Embryonic facial prominence (tissue), 1 donor: ENCODE measurements at regions not wholly inside any gene's neighbourhood (a gene's known extent, or its start where the extent isn't known, plus 50 kb on each side); places are given as distances from the start of the nearest gene placed in this dataset.

ENCODE experiments used
- DNase-seq: peaks from one replicate; pipeline ENCODE4 v3.0.0-alpha.2; 2016; ENCODE audit errors: extremely low spot score

- DNase-seq, result no peak
These were observed 98.7 kb upstream of the SLC4A4 start for GRCh38 chr4:71240094-71240493.

- no peak for DNase-seq
These were observed 97.1 kb upstream of the SLC4A4 start for GRCh38 chr4:71241501-71242288.

GRCh38 chr4:71243091-71243833 lies 95.6 kb upstream of the SLC4A4 start:
- DNase-seq, result no peak

GRCh38 chr4:71247706-71248105 lies 91.1 kb upstream of the SLC4A4 start:
- DNase-seq, result no peak

- no peak for DNase-seq
These were observed 87.6 kb upstream of the SLC4A4 start for GRCh38 chr4:71251261-71251660.

GRCh38 chr4:71253545-71253944 lies 85.3 kb upstream of the SLC4A4 start:
- no peak for DNase-seq

GRCh38 chr4:71254451-71255012 lies 84.3 kb upstream of the SLC4A4 start:
- no peak for DNase-seq

- no peak for DNase-seq
These were observed 82.8 kb upstream of the SLC4A4 start for GRCh38 chr4:71255976-71256375.

- no peak for DNase-seq
These were observed 81.1 kb upstream of the SLC4A4 start for GRCh38 chr4:71257761-71258160.

- DNase-seq, result no peak
These were observed 80.5 kb upstream of the SLC4A4 start for GRCh38 chr4:71258323-71258722.

- DNase-seq, result no peak
These were observed 79.5 kb upstream of the SLC4A4 start for GRCh38 chr4:71259280-71259679.

- no peak for DNase-seq
These were observed 78.9 kb upstream of the SLC4A4 start for GRCh38 chr4:71259911-71260331.

GRCh38 chr4:71260544-71260943 lies 78.3 kb upstream of the SLC4A4 start:
- DNase-seq, result no peak

GRCh38 chr4:71261001-71261400 lies 77.8 kb upstream of the SLC4A4 start:
- DNase-seq, result no peak

- DNase-seq, result no peak
These were observed 77.1 kb upstream of the SLC4A4 start for GRCh38 chr4:71261633-71262121.

GRCh38 chr4:71262161-71262560 lies 76.7 kb upstream of the SLC4A4 start:
- DNase-seq, result no peak

GRCh38 chr4:71266090-71266794 lies 72.6 kb upstream of the SLC4A4 start:
- DNase-seq, result no peak

- DNase-seq, result no peak
These were observed 71.6 kb upstream of the SLC4A4 start for GRCh38 chr4:71267244-71267643.

- DNase-seq, result no peak
These were observed 70.7 kb upstream of the SLC4A4 start for GRCh38 chr4:71268166-71268565.

GRCh38 chr4:71269233-71269632 lies 69.6 kb upstream of the SLC4A4 start:
- DNase-seq, result no peak

- no peak for DNase-seq
These were observed 67.9 kb upstream of the SLC4A4 start for GRCh38 chr4:71270901-71271300.

- no peak for DNase-seq
These were observed 65.8 kb upstream of the SLC4A4 start for GRCh38 chr4:71272976-71273375.
